NCI-H146 (cell line): ENCODE measurements at regions not wholly inside any gene's neighbourhood (a gene's known extent, or its start where the extent isn't known, plus 50 kb on each side); places are given as distances from the start of the nearest gene placed in this dataset.

Source experiments
- DNase-seq: peaks from one replicate; lab custom pipeline; 2025; lab: John Stamatoyannopoulos, UW

GRCh38 chr12:119245904-119246494, 67.3 kb downstream of the HSPB8 start:
- DNase-seq = no peak

GRCh38 chr12:119247007-119247719, 68.4 kb downstream of the HSPB8 start:
- no peak for DNase-seq

GRCh38 chr12:119247720-119248043, 69.0 kb downstream of the HSPB8 start:
- no peak for DNase-seq

GRCh38 chr12:119249383-119250155, 70.8 kb downstream of the HSPB8 start:
- DNase-seq = peak; percentile 44

- DNase-seq = no peak
Measured at GRCh38 chr12:119255314-119255713, 76.6 kb downstream of the HSPB8 start.

- peak; percentile 63 for DNase-seq
Measured at GRCh38 chr12:119258149-119258548, 76.4 kb upstream of the CCDC60 start.

GRCh38 chr12:119258556-119258955, 76.0 kb upstream of the CCDC60 start:
- DNase-seq = peak; percentile 56

- no peak for DNase-seq
Measured at GRCh38 chr12:119259484-119259883, 75.0 kb upstream of the CCDC60 start.

- no peak for DNase-seq
Measured at GRCh38 chr12:119262388-119262787, 72.1 kb upstream of the CCDC60 start.

- no peak for DNase-seq
Measured at GRCh38 chr12:119263466-119263865, 71.1 kb upstream of the CCDC60 start.

- no peak for DNase-seq
Measured at GRCh38 chr12:119266963-119267362, 67.6 kb upstream of the CCDC60 start.

- DNase-seq = no peak
Measured at GRCh38 chr12:119274636-119275065, 59.9 kb upstream of the CCDC60 start.

- no peak for DNase-seq
Measured at GRCh38 chr12:119283310-119283709, 51.2 kb upstream of the CCDC60 start.
